ENCODE measurements at regions not wholly inside any gene's neighbourhood (a gene's known extent, or its start where the extent isn't known, plus 50 kb on each side); places are given as distances from the start of the nearest gene placed in this dataset.

GRCh38 chr18:22344445-22344844, 73.3 kb downstream of the CTAGE1 start:
- in situ Hi-C loops (cut with HindIII; ENCODE audit: low pct_ligation_motif_present, low sequenced_read_pairs), result no loop called here
- Histone ChIP-seq H3K4me3 (ENCODE audit: low read depth, low read length) (no peak overlapping the region), H3K36me3 (replicated peaks) (no peaks in the 10 kb centered on the region), H3K27ac (no peak overlapping the region), H3K27me3 (replicated peaks) (no peaks in the 10 kb centered on the region)
- TF ChIP-seq, protein P1, sequence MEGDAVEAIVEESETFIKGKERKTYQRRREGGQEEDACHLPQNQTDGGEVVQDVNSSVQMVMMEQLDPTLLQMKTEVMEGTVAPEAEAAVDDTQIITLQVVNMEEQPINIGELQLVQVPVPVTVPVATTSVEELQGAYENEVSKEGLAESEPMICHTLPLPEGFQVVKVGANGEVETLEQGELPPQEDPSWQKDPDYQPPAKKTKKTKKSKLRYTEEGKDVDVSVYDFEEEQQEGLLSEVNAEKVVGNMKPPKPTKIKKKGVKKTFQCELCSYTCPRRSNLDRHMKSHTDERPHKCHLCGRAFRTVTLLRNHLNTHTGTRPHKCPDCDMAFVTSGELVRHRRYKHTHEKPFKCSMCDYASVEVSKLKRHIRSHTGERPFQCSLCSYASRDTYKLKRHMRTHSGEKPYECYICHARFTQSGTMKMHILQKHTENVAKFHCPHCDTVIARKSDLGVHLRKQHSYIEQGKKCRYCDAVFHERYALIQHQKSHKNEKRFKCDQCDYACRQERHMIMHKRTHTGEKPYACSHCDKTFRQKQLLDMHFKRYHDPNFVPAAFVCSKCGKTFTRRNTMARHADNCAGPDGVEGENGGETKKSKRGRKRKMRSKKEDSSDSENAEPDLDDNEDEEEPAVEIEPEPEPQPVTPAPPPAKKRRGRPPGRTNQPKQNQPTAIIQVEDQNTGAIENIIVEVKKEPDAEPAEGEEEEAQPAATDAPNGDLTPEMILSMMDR (IDR thresholded peaks at IDR 0.05; ENCODE audit: low read depth, low read length, missing control alignments), result no peak
- no peak for DNase-seq

DNA sequence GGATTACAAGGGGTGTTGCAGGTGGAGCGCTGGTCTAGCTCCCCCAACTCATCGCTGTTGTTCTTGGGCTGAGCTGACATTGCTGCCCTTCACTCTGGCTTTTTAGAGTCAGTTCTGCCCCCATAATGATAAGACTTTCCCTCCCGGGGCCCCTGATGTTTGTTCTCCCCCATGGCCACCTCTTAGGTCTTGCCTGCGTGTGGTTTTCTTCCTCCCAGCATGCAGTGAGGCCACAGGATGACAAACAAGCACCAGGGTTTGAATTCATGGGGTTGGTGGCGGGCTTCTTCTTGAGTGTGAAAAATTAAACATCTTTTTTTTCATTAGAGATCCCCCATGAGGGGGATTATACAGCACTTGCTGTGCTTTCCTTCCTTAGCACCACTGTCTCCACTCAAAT, 74.1 kb downstream of the CTAGE1 start:
- in situ Hi-C loops (cut with HindIII; ENCODE audit: low pct_ligation_motif_present, low sequenced_read_pairs), result no loop called here
- no peak overlapping the region for H3K27ac ChIP-seq
- H3K27me3 ChIP-seq (replicated peaks), result no peaks in the 10 kb centered on the region
- H3K4me3 ChIP-seq (ENCODE audit: low read depth, low read length), result no peak overlapping the region
- H3K36me3 ChIP-seq (replicated peaks), result no peaks in the 10 kb centered on the region
- TF ChIP-seq, protein P1 (IDR thresholded peaks at IDR 0.05; ENCODE audit: low read depth, low read length, missing control alignments), result no peak
- no peak for DNase-seq

- Histone ChIP-seq H3K27me3 (replicated peaks) (no peaks in the 10 kb centered on the region), H3K27ac (no peak overlapping the region), H3K4me3 (ENCODE audit: low read depth, low read length) (no peak overlapping the region), H3K36me3 (replicated peaks) (no peaks in the 10 kb centered on the region)
- TF ChIP-seq, protein P1 (IDR thresholded peaks at IDR 0.05; ENCODE audit: low read depth, low read length, missing control alignments), result no peak
- in situ Hi-C loops (cut with HindIII; ENCODE audit: low pct_ligation_motif_present, low sequenced_read_pairs), result no loop called here
- DNase-seq, result peak; percentile 64
Observed at GRCh38 chr18:22342625-22343024, 75.1 kb downstream of the CTAGE1 start.

DNA sequence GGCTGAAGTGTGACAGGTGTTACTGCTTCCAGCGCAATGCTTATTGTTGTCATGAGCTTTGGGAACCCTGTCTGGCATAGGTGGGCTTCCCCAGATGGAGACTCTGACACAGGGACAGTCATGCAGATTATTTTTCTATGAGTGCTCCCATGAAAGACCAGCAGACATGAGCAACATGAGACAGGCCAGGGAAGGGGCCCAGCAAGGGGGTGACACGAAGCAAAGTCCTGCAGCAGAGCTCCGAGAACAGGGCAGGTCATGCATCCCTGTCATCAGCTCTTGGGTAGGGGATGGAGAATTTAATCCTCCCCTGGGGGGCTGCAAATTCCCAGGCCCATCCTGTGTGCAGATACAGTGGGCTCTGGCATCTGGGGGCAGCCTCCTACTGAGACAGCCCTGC, 77.4 kb downstream of the CTAGE1 start:
- in situ Hi-C loops (cut with HindIII; ENCODE audit: low pct_ligation_motif_present, low sequenced_read_pairs), result no loop called here
- H3K4me3 ChIP-seq (ENCODE audit: low read depth, low read length), result no peak overlapping the region
- H3K36me3 ChIP-seq (replicated peaks), result no peaks in the 10 kb centered on the region
- no peak overlapping the region for H3K27ac ChIP-seq
- DNase-seq, result no peak
- TF ChIP-seq, protein P1 (IDR thresholded peaks at IDR 0.05; ENCODE audit: low read depth, low read length, missing control alignments), result no peak
- H3K27me3 ChIP-seq (replicated peaks), result no peaks in the 10 kb centered on the region

GRCh38 chr18:22339913-22340312, 77.8 kb downstream of the CTAGE1 start:
- Histone ChIP-seq H3K27ac (no peak overlapping the region), H3K36me3 (replicated peaks) (no peaks in the 10 kb centered on the region), H3K27me3 (replicated peaks) (no peaks in the 10 kb centered on the region), H3K4me3 (ENCODE audit: low read depth, low read length) (no peak overlapping the region)
- in situ Hi-C loops (cut with HindIII; ENCODE audit: low pct_ligation_motif_present, low sequenced_read_pairs), result no loop called here
- no peak for DNase-seq
- TF ChIP-seq, protein P1 (IDR thresholded peaks at IDR 0.05; ENCODE audit: low read depth, low read length, missing control alignments), result no peak

DNA sequence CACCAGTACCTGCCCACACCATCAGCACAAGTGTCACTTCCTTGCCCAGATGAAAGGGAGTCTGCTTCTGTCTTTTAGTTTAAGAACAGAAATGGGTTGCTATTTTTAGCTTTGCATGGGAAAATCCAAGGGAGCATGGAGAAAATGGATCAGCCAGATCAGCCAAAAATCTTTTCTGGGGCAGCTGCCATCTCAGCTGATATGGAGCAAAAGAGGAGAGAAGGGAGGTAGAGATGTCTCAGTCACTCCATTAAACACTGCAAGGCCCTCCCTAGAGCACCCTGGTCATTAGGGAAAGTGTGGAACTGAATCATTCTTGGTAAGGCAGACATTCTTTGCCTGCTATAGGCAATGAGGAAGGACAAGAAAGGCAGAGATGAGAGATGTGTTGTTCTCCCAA, 79.9 kb downstream of the CTAGE1 start:
- H3K4me3 ChIP-seq (ENCODE audit: low read depth, low read length), result no peak overlapping the region

More for the DNA sequence above, 79.9 kb downstream of the CTAGE1 start:
- TF ChIP-seq, protein P1 (IDR thresholded peaks at IDR 0.05; ENCODE audit: low read depth, low read length, missing control alignments), result no peak
- DNase-seq, result no peak
- Histone ChIP-seq H3K27ac (no peak overlapping the region), H3K27me3 (replicated peaks) (no peaks in the 10 kb centered on the region), H3K36me3 (replicated peaks) (no peaks in the 10 kb centered on the region)
- in situ Hi-C loops (cut with HindIII; ENCODE audit: low pct_ligation_motif_present, low sequenced_read_pairs), result no loop called here

Data from brain microvascular endothelial cell (primary cell).